B cell (primary cell): ENCODE measurements at regions not wholly inside any gene's neighbourhood (a gene's known extent, or its start where the extent isn't known, plus 50 kb on each side); places are given as distances from the start of the nearest gene placed in this dataset.

Experiments
- CTCF ChIP-seq: fragments of 200-600 bp; IDR thresholded peaks from one replicate; pipeline ENCODE4 v1.8.0; 2022; ENCODE audit warnings: antibody characterized with exemption, mild to moderate bottlenecking
- EZH2 ChIP-seq: IDR thresholded peaks from 2 replicates; pipeline ENCODE4 v1.6.1; 2012; ENCODE audit warnings: borderline replicate concordance, low read depth, mild to moderate bottlenecking, moderate library complexity, low read length; ENCODE audit not compliant: insufficient read depth, poor library complexity, severe bottlenecking

- no peak for TF ChIP-seq CTCF
- no peak for TF ChIP-seq EZH2
Observed at GRCh38 chr6:126110512-126111270, 124.4 kb downstream of the TRMT11 start.
